NCI-H1436 treated with DMSO at 0.1 percent for 48 hours (cell line): ENCODE measurements at regions not wholly inside any gene's neighbourhood (a gene's known extent, or its start where the extent isn't known, plus 50 kb on each side); places are given as distances from the start of the nearest gene placed in this dataset.

ENCODE experiments used
- DNase-seq: peaks from one replicate; lab custom pipeline; 2025; lab: John Stamatoyannopoulos, UW

DNA sequence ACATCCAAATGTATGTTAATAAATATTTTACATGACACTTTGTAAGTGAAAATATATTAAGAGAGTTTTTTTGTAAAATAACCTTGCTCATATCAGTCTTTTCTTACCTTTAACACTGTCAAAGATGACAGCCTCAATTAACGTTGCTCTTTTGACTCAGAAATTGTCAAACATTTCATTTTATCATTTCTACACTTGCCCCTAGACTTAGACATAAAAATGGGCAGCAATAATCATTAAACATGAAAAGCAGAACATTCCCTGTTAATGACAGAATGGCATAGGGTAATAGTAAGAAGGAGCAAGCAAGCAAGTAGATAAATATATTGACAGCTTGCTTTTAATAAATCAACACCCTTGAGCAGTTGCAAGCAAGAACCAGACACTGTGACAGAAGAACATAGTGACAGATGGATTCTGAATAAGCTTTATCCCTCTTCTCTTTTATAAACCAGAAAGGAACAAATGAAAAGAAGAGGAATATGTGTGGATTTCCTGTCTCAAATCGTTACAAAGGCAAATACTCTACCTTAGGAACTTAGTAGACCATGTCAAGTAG is 796.0 kb upstream of the CHD1 start:
- no peak for DNase-seq

GRCh38 chr5:99721506-99721905 is 792.7 kb upstream of the CHD1 start:
- DNase-seq: no peak

DNA sequence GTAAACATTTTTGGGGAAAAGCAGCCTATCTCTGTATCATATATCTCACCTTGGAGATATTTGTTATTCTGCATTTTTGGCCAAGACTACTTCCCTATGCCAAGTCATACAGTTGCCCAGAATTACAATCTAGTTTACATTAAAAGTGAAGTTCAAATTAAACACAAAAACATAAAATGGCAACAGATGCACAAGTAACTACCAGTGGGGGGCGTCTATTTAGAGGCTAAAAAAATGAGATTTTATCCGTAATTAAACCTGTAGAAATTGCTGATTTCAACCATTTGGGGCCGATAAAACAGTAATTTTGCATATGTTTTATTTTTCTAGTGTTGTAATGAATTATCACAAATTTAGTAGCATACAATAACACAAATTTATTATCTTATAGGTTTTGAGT is 787.1 kb upstream of the CHD1 start:
- no peak for DNase-seq

GRCh38 chr5:99706160-99706559 is 777.4 kb upstream of the CHD1 start:
- DNase-seq: no peak

- DNase-seq: no peak
Observed at GRCh38 chr5:99702565-99702964, 773.8 kb upstream of the CHD1 start.

GRCh38 chr5:99694884-99695283 is 766.1 kb upstream of the CHD1 start:
- DNase-seq: no peak

DNA sequence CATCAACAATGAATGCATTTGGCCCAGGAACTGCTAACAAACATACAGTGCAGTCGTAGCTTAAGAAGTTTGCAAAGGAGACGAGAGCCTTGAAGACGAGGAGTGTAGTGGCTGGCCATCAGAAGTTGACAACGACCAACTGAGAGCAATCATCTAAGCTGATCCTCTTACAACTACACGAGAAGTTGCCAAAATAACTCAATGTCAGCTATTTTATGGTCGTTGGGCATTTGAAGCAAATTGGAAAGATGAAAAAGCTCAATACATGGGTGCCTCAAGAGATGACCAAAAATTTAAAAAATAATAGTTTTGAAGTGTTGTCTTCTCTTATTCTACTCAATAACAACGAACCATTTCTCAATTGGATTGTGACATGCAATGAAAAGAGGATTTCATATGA is 757.7 kb upstream of the CHD1 start:
- no peak for DNase-seq

- DNase-seq: no peak
Observed at GRCh38 chr5:99675974-99676373, 747.2 kb upstream of the CHD1 start.

GRCh38 chr5:99674101-99674500 is 745.3 kb upstream of the CHD1 start:
- DNase-seq: no peak

- no peak for DNase-seq
Observed at GRCh38 chr5:99664972-99665371, 736.2 kb upstream of the CHD1 start.

- no peak for DNase-seq
Observed at GRCh38 chr5:99651298-99651697, 722.5 kb upstream of the CHD1 start.

DNA sequence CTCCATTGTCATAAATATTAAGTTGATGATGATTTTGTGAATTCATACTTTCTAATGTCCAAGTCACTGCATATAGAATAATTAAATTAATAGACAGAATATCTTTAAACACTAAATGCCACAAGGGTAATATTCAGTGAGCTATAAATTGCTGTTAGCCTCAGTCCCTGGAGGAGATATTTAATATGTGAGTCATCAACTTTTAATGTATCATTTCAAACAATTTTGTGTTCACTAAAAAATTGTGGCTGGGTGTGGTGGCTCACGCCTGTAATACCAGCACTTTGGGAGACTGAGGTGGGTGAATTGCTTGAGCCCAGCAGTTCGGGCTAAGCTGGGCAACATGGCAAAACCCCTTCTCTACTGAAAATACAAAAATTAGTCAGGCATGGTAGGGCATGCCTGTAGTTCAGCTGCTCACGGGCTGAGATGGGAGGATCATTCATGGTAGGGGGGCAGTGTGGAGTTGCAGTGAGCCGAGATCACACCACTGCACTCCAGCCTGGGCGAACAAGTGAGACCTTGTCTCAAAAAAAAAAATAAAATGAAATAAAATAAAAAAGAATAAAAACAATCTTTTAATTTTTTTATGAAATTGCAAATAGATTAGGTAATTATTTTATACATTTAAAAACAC is 717.3 kb upstream of the CHD1 start:
- no peak for DNase-seq

DNA sequence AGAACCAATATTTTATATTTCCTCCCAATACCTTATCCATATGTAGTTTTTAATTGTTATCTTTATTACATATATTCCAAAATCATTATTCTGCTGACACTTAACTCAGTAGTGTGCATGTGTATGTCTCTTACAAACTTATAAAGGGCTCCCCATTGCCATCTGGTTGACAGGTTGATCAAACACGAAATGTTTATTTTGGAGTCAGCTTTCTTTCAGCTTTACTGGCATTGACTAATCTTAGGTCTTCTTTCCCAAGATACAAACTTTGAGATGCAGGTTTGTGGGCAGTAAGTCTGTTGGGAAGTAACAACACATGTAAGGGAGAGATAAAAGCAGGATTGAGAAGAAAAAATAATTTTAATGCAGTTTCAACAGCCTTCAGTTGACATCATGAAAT is 716.0 kb upstream of the CHD1 start:
- no peak for DNase-seq

GRCh38 chr5:99640646-99641045 is 711.8 kb upstream of the CHD1 start:
- DNase-seq: no peak

DNA sequence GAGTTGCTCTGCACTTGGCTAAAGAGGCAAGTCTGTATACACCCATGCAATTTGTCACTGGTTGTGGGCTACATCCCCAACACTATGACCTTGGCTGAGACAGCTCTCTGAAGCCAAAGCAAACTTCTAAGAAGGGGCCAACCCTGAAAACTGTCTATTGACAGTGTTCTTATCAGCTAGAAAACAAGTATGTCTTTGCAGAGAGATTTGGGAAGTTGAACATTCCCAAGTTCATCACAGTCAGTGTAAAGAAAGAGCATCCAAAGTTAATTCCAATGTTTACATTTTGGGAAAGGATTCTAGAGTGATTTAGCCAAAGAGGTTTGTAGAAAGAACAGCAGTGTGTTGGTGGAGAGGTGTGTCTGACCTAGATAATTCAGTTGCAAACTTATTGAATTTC is 711.1 kb upstream of the CHD1 start:
- no peak for DNase-seq

- no peak for DNase-seq
Observed at GRCh38 chr5:99636663-99637062, 707.9 kb upstream of the CHD1 start.

GRCh38 chr5:99621772-99622681 is 693.2 kb upstream of the CHD1 start:
- no peak for DNase-seq

GRCh38 chr5:99617335-99617734 is 688.5 kb upstream of the CHD1 start:
- no peak for DNase-seq

DNA sequence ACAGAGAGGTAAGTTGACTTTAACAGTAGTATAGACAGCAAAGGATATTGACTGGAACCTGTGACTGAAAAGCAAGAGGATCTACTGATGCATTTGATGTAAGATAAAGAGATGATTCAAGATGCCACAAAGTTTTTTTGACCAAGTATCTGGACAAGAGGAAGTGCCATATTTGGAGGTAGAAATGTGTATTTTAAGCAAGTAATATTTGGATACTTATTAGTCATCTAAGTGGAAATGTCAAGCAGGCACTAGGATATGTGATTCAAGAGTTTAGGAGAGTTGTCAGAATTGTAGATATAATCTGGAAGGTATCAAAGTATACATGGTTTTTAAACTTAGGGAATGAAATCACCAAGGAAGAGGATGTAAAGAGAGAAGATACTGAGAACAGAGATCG is 686.1 kb upstream of the CHD1 start:
- DNase-seq: no peak

DNA sequence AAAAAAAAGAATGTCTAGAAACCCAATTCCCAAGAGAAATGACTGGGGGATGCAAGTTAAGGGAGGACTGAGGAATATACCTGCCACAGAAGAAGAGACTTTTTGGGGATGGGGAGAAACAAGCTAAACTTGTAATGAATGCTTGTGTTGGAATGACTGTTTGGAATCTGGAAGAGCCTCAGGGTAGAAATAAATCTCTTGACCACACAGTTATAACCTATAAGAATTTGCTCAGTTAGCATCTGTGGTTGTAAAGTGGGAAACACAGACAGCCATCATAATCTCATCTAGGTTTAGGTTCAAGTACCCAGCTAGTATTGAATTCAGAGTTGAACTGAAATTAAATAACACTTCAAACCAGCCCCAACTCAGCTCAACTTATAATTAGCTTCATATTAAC is 678.3 kb upstream of the CHD1 start:
- DNase-seq: no peak

DNA sequence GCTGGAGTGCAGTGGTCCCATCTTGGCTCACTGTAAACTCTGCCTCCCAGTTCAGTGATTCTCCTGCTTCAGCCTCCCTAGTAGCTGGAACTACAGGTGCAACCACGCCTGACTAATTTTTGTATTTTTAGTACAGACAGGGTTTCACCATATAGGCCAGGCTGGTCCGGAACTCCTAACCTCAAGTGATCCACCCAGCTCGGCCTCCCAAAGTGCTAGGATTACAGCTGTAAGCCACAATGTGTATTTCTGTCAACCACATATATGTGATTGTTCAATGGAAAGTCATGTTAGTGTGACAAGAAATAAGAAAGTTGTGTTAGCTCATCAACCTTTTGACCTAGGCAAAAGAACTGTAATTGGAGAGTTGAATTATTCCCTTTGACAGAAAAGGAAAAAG is 677.1 kb upstream of the CHD1 start:
- no peak for DNase-seq

DNA sequence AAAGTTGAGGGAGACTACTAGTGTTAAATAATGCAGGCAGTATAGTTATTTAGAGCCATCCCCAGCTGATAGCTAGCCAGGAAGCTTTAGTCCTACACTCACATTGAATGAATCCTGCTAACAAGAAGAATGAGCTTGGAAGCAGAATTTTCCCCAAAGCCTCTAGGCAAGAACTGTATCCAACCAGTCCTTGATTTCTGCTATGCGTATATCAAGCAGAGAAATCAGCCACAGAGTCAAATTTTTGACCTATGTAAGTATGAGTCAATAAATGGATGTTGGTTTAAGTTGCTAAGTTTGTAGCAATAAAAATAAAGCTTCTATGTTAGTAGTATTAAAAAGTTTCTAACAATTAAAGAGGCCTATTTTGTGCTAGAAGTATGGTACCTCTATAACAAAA is 672.1 kb upstream of the CHD1 start:
- no peak for DNase-seq

- no peak for DNase-seq
Observed at GRCh38 chr5:99590806-99591205, 662.0 kb upstream of the CHD1 start.
